Activated naive CD8-positive, alpha-beta T cell (primary cell): ENCODE measurements at regions not wholly inside any gene's neighbourhood (a gene's known extent, or its start where the extent isn't known, plus 50 kb on each side); places are given as distances from the start of the nearest gene placed in this dataset.

Experiments used
- H3K27ac Mint-ChIP-seq: one replicate; pipeline ENCODE4 v1.8.0; 2021; ENCODE audit warnings: mixed read lengths
- H3K27me3 Mint-ChIP-seq: one replicate; pipeline ENCODE4 v1.8.0; 2021; ENCODE audit warnings: mixed read lengths
- H3K36me3 Mint-ChIP-seq: one replicate; pipeline ENCODE4 v1.8.0; 2021; ENCODE audit warnings: mixed read lengths
- H3K4me1 Mint-ChIP-seq: one replicate; pipeline ENCODE4 v1.8.0; 2021; ENCODE audit warnings: low read depth, mixed read lengths
- H3K4me3 Mint-ChIP-seq: one replicate; pipeline ENCODE4 v1.8.0; 2021; ENCODE audit warnings: mild to moderate bottlenecking, mixed read lengths
- H3K9me3 Mint-ChIP-seq: one replicate; pipeline ENCODE4 v1.8.0; 2021; ENCODE audit warnings: low read depth, mixed read lengths

- Mint-ChIP-seq H3K36me3 (no peaks in the 10 kb centered on the region), H3K27ac (no peak overlapping the region), H3K27me3 (peaks cover 30% of the 10 kb centered on the region), H3K9me3 (no peaks in the 10 kb centered on the region), H3K4me1 (no peaks in the 10 kb centered on the region), H3K4me3 (no peak overlapping the region)
Observed at GRCh38 chr5:141745390-141745789, 63.4 kb upstream of the ARAP3 start.

- Mint-ChIP-seq H3K9me3 (no peaks in the 10 kb centered on the region), H3K4me1 (no peaks in the 10 kb centered on the region), H3K27me3 (peaks cover 26% of the 10 kb centered on the region), H3K4me3 (no peak overlapping the region), H3K36me3 (no peaks in the 10 kb centered on the region), H3K27ac (no peak overlapping the region)
Observed at GRCh38 chr5:141743866-141744272, 61.8 kb upstream of the ARAP3 start.

GRCh38 chr5:141742866-141743851 lies 61.1 kb upstream of the ARAP3 start:
- H3K36me3 Mint-ChIP-seq = no peaks in the 10 kb centered on the region
- no peak overlapping the region for H3K4me3 Mint-ChIP-seq
- H3K9me3 Mint-ChIP-seq = no peaks in the 10 kb centered on the region
- H3K4me1 Mint-ChIP-seq = no peaks in the 10 kb centered on the region
- H3K27me3 Mint-ChIP-seq = peaks cover 28% of the 10 kb centered on the region
- no peak overlapping the region for H3K27ac Mint-ChIP-seq

GRCh38 chr5:141742144-141742543 lies 60.1 kb upstream of the ARAP3 start:
- H3K27me3 Mint-ChIP-seq = peaks cover 30% of the 10 kb centered on the region

GRCh38 chr5:141740885-141741284 lies 58.9 kb upstream of the ARAP3 start:
- Mint-ChIP-seq H3K4me1 (no peaks in the 10 kb centered on the region), H3K9me3 (no peaks in the 10 kb centered on the region), H3K4me3 (no peak overlapping the region), H3K27ac (no peak overlapping the region), H3K27me3 (peaks cover 30% of the 10 kb centered on the region), H3K36me3 (no peaks in the 10 kb centered on the region)

More at GRCh38 chr5:141742144-141742543, 60.1 kb upstream of the ARAP3 start:
- H3K4me3 Mint-ChIP-seq = no peak overlapping the region
- no peaks in the 10 kb centered on the region for H3K9me3 Mint-ChIP-seq
- H3K36me3 Mint-ChIP-seq = no peaks in the 10 kb centered on the region
- no peak overlapping the region for H3K27ac Mint-ChIP-seq
- H3K4me1 Mint-ChIP-seq = no peaks in the 10 kb centered on the region

GRCh38 chr5:141737535-141737934 lies 55.5 kb upstream of the ARAP3 start:
- H3K4me3 Mint-ChIP-seq = no peak overlapping the region
- peaks cover 14% of the 10 kb centered on the region for H3K27me3 Mint-ChIP-seq
- H3K4me1 Mint-ChIP-seq = no peaks in the 10 kb centered on the region
- no peaks in the 10 kb centered on the region for H3K9me3 Mint-ChIP-seq
- H3K27ac Mint-ChIP-seq = no peak overlapping the region
- H3K36me3 Mint-ChIP-seq = no peaks in the 10 kb centered on the region

GRCh38 chr5:141735823-141736222 lies 53.8 kb upstream of the ARAP3 start:
- Mint-ChIP-seq H3K27me3 (peaks cover 14% of the 10 kb centered on the region), H3K36me3 (no peaks in the 10 kb centered on the region), H3K9me3 (no peaks in the 10 kb centered on the region), H3K4me3 (no peak overlapping the region), H3K4me1 (no peaks in the 10 kb centered on the region), H3K27ac (no peak overlapping the region)

GRCh38 chr5:141734501-141735229 lies 52.6 kb upstream of the ARAP3 start:
- no peak overlapping the region for H3K4me3 Mint-ChIP-seq
- no peaks in the 10 kb centered on the region for H3K9me3 Mint-ChIP-seq
- H3K36me3 Mint-ChIP-seq = no peaks in the 10 kb centered on the region
- no peaks in the 10 kb centered on the region for H3K4me1 Mint-ChIP-seq
- no peak overlapping the region for H3K27ac Mint-ChIP-seq
- peaks cover 8% of the 10 kb centered on the region for H3K27me3 Mint-ChIP-seq

- Mint-ChIP-seq H3K4me3 (no peak overlapping the region), H3K36me3 (no peaks in the 10 kb centered on the region), H3K9me3 (no peaks in the 10 kb centered on the region), H3K4me1 (no peaks in the 10 kb centered on the region), H3K27ac (no peak overlapping the region), H3K27me3 (peaks cover 7% of the 10 kb centered on the region)
Observed at GRCh38 chr5:141733198-141733597, 51.2 kb upstream of the ARAP3 start.

GRCh38 chr5:141732417-141732816 lies 50.4 kb upstream of the ARAP3 start:
- H3K4me1 Mint-ChIP-seq = no peaks in the 10 kb centered on the region
- no peak overlapping the region for H3K4me3 Mint-ChIP-seq

More at GRCh38 chr5:141732417-141732816, 50.4 kb upstream of the ARAP3 start:
- no peaks in the 10 kb centered on the region for H3K9me3 Mint-ChIP-seq
- H3K27ac Mint-ChIP-seq = no peak overlapping the region
- H3K36me3 Mint-ChIP-seq = no peaks in the 10 kb centered on the region
- peaks cover 4% of the 10 kb centered on the region for H3K27me3 Mint-ChIP-seq
